ENCODE measurements at regions not wholly inside any gene's neighbourhood (a gene's known extent, or its start where the extent isn't known, plus 50 kb on each side); places are given as distances from the start of the nearest gene placed in this dataset.

DNA sequence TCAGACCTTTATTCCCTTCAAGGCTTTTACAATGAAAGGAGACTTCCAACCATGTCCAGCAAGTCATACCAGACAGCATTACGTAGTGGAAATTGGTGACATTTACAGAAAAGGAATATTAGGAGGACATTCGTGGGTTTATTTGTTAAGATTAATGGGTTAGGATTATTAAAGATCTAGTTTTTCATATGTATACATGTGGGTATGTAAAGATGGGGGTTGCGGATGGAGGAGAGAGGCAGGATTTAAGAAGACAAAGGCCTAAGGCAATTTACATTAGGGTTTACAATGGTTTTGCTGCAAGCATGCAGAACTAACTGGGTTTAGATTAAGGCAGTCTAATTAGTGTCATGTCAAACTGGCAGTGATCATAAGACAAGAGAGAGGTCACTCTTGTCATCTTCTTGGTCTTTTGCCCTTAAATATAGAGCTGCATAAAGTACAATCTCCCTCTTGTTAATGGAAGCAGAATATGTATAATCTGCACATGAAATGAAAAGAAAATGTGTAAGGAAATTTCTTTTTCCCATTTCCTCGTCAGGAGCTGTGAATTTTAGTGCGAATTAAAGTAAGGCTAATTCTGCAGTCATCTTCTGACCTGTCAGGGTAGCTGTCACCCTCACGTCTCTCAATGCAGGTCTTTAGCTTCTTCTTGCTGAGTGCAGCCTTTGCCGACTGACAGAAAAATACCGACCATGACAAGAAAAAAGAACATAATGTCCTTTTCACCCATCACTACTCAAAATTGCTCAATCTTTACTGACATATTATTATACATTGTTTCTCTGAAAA lies 258.9 kb upstream of the MEIS2 start:
- in situ Hi-C loops (cut with HindIII; ENCODE audit: low sequenced_read_pairs), result no loop called here

DNA sequence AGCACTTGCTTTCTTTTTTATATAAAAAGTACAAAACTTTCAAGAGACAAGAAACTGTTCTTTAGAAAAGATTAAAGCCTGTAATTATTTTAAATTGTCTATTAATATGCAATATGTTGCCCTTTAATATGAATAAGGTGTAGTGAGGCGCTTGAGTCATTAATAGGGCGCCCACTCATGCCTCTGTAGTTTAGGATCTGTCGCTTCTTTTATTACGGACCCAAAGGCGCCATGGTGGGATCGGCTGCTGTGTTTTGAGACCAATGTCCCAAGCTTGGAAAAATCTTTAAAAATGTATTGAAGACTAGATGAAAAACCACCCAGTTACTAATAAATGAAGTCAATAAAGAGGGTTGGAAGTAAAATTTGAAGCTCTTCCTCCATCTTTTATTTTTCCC lies 259.5 kb upstream of the MEIS2 start:
- DNase-seq (ENCODE audit: low read depth, low spot score), result no peak
- in situ Hi-C loops (cut with HindIII; ENCODE audit: low sequenced_read_pairs), result no loop called here
- no peak overlapping the region for H3K4me3 ChIP-seq (ENCODE audit: low read depth, low read length)
- TF ChIP-seq, protein P1, sequence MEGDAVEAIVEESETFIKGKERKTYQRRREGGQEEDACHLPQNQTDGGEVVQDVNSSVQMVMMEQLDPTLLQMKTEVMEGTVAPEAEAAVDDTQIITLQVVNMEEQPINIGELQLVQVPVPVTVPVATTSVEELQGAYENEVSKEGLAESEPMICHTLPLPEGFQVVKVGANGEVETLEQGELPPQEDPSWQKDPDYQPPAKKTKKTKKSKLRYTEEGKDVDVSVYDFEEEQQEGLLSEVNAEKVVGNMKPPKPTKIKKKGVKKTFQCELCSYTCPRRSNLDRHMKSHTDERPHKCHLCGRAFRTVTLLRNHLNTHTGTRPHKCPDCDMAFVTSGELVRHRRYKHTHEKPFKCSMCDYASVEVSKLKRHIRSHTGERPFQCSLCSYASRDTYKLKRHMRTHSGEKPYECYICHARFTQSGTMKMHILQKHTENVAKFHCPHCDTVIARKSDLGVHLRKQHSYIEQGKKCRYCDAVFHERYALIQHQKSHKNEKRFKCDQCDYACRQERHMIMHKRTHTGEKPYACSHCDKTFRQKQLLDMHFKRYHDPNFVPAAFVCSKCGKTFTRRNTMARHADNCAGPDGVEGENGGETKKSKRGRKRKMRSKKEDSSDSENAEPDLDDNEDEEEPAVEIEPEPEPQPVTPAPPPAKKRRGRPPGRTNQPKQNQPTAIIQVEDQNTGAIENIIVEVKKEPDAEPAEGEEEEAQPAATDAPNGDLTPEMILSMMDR (IDR thresholded peaks at IDR 0.05; ENCODE audit: low read depth, low read length), result no peak

More for the DNA sequence above, 258.9 kb upstream of the MEIS2 start:
- H3K4me3 ChIP-seq (ENCODE audit: low read depth, low read length), result no peak overlapping the region
- TF ChIP-seq, protein P1 (IDR thresholded peaks at IDR 0.05; ENCODE audit: low read depth, low read length), result no peak
- DNase-seq (ENCODE audit: low read depth, low spot score), result no peak

DNA sequence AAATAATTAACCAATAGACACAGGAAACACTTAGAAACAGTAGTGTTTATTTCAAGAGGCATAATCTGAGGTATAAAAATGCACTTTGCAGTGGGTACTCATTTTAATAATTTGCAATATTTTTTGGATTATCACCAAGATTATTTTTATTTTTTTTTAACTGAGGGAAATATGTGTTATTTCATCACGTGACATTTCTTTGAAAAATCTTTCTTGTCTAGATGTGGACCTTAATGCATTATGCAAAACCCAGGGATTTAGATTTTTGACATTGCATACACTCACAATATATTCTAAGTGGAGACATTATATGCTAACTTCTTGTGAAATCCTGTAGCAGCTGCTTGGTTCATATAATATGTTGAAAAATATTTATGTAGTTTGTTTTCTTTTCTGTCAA lies 260.4 kb upstream of the MEIS2 start:
- DNase-seq (ENCODE audit: low read depth, low spot score), result no peak
- TF ChIP-seq, protein P1 (IDR thresholded peaks at IDR 0.05; ENCODE audit: low read depth, low read length), result no peak
- H3K4me3 ChIP-seq (ENCODE audit: low read depth, low read length), result no peak overlapping the region
- in situ Hi-C loops (cut with HindIII; ENCODE audit: low sequenced_read_pairs), result no loop called here

DNA sequence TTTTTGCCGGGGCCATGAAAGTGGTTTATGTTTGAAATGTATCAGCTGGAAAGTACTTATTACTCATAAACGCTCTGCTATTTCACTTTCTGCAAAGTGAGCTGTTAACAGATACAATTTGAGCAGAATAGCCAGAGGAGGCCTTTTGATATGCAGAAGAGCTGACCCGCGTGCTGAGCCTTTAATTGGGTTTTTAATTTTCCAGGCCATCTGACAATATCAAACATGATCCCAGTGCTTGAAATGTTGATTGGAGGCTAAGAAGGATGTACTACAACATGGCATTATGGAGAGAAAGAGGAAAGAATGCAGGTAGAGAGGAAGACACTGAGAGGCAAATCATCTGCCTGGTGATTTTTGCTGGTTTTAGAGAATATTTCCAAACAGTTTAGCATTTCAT lies 261.3 kb upstream of the MEIS2 start:
- in situ Hi-C loops (cut with HindIII; ENCODE audit: low sequenced_read_pairs), result no loop called here
- DNase-seq (ENCODE audit: low read depth, low spot score), result no peak
- H3K4me3 ChIP-seq (ENCODE audit: low read depth, low read length), result no peak overlapping the region
- TF ChIP-seq, protein P1 (IDR thresholded peaks at IDR 0.05; ENCODE audit: low read depth, low read length), result no peak

DNA sequence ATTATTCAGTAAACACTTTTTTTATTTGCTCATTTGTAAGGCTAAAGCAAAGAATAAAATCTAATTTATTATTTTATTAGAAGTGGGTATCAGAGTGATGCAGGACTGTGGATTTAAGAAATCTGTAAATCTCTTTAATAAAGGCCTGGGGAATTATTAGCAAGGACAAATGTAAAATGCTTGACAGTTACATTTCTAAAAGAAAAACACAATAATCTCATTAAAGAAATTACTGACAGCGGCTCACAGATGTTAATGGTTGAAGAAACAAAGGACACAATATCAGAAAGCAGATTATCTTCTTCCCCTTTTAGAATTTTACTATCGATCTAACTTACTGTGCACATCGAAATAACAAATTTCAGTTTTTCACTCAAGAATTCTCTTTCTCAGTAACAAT lies 262.1 kb upstream of the MEIS2 start:
- H3K4me3 ChIP-seq (ENCODE audit: low read depth, low read length), result no peak overlapping the region
- no peak for DNase-seq (ENCODE audit: low read depth, low spot score)
- TF ChIP-seq, protein P1 (IDR thresholded peaks at IDR 0.05; ENCODE audit: low read depth, low read length), result no peak
- in situ Hi-C loops (cut with HindIII; ENCODE audit: low sequenced_read_pairs), result no loop called here

DNA sequence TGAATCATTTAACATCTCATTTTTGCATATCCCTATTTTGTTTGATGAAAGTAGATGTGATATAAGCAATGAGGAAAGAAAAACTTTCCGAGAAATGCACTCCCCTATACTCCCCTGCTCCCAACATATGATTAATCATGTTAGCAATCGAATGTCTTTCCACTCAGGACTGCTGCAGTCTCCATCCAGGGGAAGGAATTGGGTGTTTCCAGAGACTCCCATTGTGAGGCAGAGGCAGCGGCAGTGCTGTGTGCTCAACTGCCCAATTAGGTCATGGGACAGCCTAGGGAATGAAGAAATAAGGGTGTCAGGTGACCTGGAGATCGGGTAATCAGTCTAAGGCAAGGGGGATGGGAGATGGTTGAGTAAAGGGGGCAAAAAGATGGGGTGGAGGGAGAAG lies 268.6 kb upstream of the MEIS2 start:
- in situ Hi-C loops (cut with HindIII; ENCODE audit: low sequenced_read_pairs), result no loop called here
- DNase-seq (ENCODE audit: low read depth, low spot score), result no peak
- no peak overlapping the region for H3K4me3 ChIP-seq (ENCODE audit: low read depth, low read length)
- TF ChIP-seq, protein P1 (IDR thresholded peaks at IDR 0.05; ENCODE audit: low read depth, low read length), result no peak

Measured in astrocyte of the spinal cord (primary cell).